ENCODE measurements at regions not wholly inside any gene's neighbourhood (a gene's known extent, or its start where the extent isn't known, plus 50 kb on each side); places are given as distances from the start of the nearest gene placed in this dataset.

GRCh38 chr1:114222920-114223319, 69.3 kb upstream of the SYT6 start:
- H3T11ph ChIP-seq (ENCODE audit: low read length) = no peak overlapping the region
- H2BK15ac ChIP-seq (ENCODE audit: low read depth, low read length) = no peak overlapping the region
- H3K56ac ChIP-seq (ENCODE audit: insufficient read length, low read depth, low read length) = no peak overlapping the region
- TF ChIP-seq CTCF (conservative IDR thresholded peaks at IDR 0.05) = no peak
- no peaks in the 10 kb centered on the region for H3K9me3 ChIP-seq (ENCODE audit: control insufficient read depth, low read depth, low read length)
- WGBS (ENCODE audit: extremely low coverage, insufficient read length, low lambda C conversion rate) = no CpG with 5 or more reads among the region's 4 CpGs
- no peak overlapping the region for H3K27ac Mint-ChIP-seq
- H3K9ac ChIP-seq (ENCODE audit: extremely low read depth, insufficient read length, low read length) = no peak overlapping the region
- no peak overlapping the region for H3K4me3 Mint-ChIP-seq
- H3K79me2 ChIP-seq (ENCODE audit: insufficient read depth, low read length) = no peaks in the 10 kb centered on the region
- peaks cover 9% of the 10 kb centered on the region for H3K27me3 Mint-ChIP-seq (ENCODE audit: low read depth)
- H3K4ac ChIP-seq (ENCODE audit: low read depth, low read length) = no peak overlapping the region
- no peaks in the 10 kb centered on the region for H3K27me3 ChIP-seq (ENCODE audit: insufficient read depth, low read length)
- H3K18ac ChIP-seq (ENCODE audit: insufficient read length, low read depth, low read length) = no peak overlapping the region
- no peaks in the 10 kb centered on the region for H3K79me1 ChIP-seq (ENCODE audit: insufficient read depth, low read depth, low read length, poor library complexity, severe bottlenecking)
- no peak overlapping the region for H2AK5ac ChIP-seq (ENCODE audit: insufficient read length, low read length)
- no peak for DNase-seq
- H4K8ac ChIP-seq (replicated peaks; ENCODE audit: insufficient read length, low read depth, low read length) = no peak overlapping the region
- H4K20me1 ChIP-seq (ENCODE audit: control insufficient read depth, insufficient read depth, insufficient read length) = no peaks in the 10 kb centered on the region
- H3K23ac ChIP-seq (ENCODE audit: insufficient read length, low read depth, low read length) = no peak overlapping the region
- peaks cover 12 to 14% of the 10 kb centered on the region in 2 experiments for H3K4me1 Mint-ChIP-seq
- H3K4me2 ChIP-seq (ENCODE audit: insufficient read depth, insufficient read length, low read length) = no peak overlapping the region
- no peak overlapping the region for H2BK20ac ChIP-seq (ENCODE audit: low read depth, low read length, poor library complexity, severe bottlenecking)
- no peak overlapping the region for H4K91ac ChIP-seq (ENCODE audit: insufficient read length, low read depth, low read length)
- no peak overlapping the region for H2BK5ac ChIP-seq (ENCODE audit: insufficient read length, low read length)
- no peak overlapping the region for H2BK12ac ChIP-seq (ENCODE audit: insufficient read length, low read depth, low read length)
- no peak overlapping the region for H2AFZ ChIP-seq (ENCODE audit: low read length)
- no peak overlapping the region for H4K5ac ChIP-seq (ENCODE audit: insufficient read length, low read depth, low read length)
- no peaks in the 10 kb centered on the region for H3K9me3 Mint-ChIP-seq
- H3K27ac ChIP-seq (ENCODE audit: insufficient read length, low read depth, low read length) = no peak overlapping the region
- H3K23me2 ChIP-seq (ENCODE audit: insufficient read length, low read depth, low read length, poor library complexity, severe bottlenecking) = no peaks in the 10 kb centered on the region
- H3K36me3 Mint-ChIP-seq (ENCODE audit: insufficient read depth in 1 of 3, low read depth in 3 of 3) = no peaks in the 10 kb centered on the region
- H2BK120ac ChIP-seq (ENCODE audit: low read depth, low read length, poor library complexity, severe bottlenecking) = no peak overlapping the region
- no peak overlapping the region for H3K14ac ChIP-seq (ENCODE audit: insufficient read depth, low read length)
- H3K4me1 ChIP-seq (ENCODE audit: insufficient read depth, low read length) = no peaks in the 10 kb centered on the region; the same call in 1 of the 2 replicates
